Hepatocyte (in vitro differentiated cells): ENCODE measurements at regions not wholly inside any gene's neighbourhood (a gene's known extent, or its start where the extent isn't known, plus 50 kb on each side); places are given as distances from the start of the nearest gene placed in this dataset.

Experiments used
- DNase-seq: peaks from one replicate; pipeline ENCODE4 v3.0.0-alpha.2; 2016; ENCODE audit warnings: low spot score
- H2AFZ ChIP-seq: fragments of 200-600 bp; sonication (generic); 2 replicates; pipeline ENCODE4 v1.6.0; 2016; ENCODE audit warnings: antibody characterized with exemption, mild to moderate bottlenecking
- H3K27ac ChIP-seq: fragments of 200-600 bp; sonication (generic); 2 replicates; pipeline ENCODE4 v1.5.1; 2016; ENCODE audit warnings: mild to moderate bottlenecking
- H3K27me3 ChIP-seq: fragments of 200-600 bp; sonication (generic); 2 replicates; pipeline ENCODE4 v1.6.1; 2016
- H3K36me3 ChIP-seq: fragments of 200-600 bp; sonication (generic); replicated peaks from 2 replicates; pipeline ENCODE4 v1.5.1; 2016; ENCODE audit warnings: low read depth; ENCODE audit not compliant: insufficient read depth
- H3K4me1 ChIP-seq: fragments of 200-600 bp; sonication (generic); 2 replicates; pipeline ENCODE4 v1.5.1; 2016; ENCODE audit warnings: mild to moderate bottlenecking, moderate library complexity; ENCODE audit not compliant: insufficient read depth
- H3K4me2 ChIP-seq: fragments of 200-600 bp; sonication (generic); 2 replicates; pipeline ENCODE4 v1.6.0; 2016
- H3K4me3 ChIP-seq: fragments of 200-600 bp; sonication (generic); 2 replicates; pipeline ENCODE4 v1.5.1; 2016; ENCODE audit warnings: mild to moderate bottlenecking
- H3K79me2 ChIP-seq: fragments of 200-600 bp; sonication (generic); 2 replicates; pipeline ENCODE4 v1.6.0; 2017; ENCODE audit warnings: mild to moderate bottlenecking
- H3K9me2 ChIP-seq: fragments of 200-600 bp; sonication (generic); replicated peaks from 2 replicates; pipeline ENCODE4 v1.6.0; 2017; ENCODE audit warnings: mild to moderate bottlenecking; ENCODE audit not compliant: insufficient read depth
- H3K9me3 ChIP-seq: fragments of 200-600 bp; sonication (generic); 2 replicates; pipeline ENCODE4 v1.5.1; 2016; ENCODE audit warnings: low read depth, mild to moderate bottlenecking
- H4K20me1 ChIP-seq: fragments of 200-600 bp; sonication (generic); 2 replicates; pipeline ENCODE4 v1.6.0; 2016; ENCODE audit warnings: mild to moderate bottlenecking; ENCODE audit not compliant: insufficient read depth, poor library complexity, severe bottlenecking
- CTCF ChIP-seq: fragments of 200-600 bp; sonication (generic); IDR thresholded peaks from 2 replicates; pipeline ENCODE4 v1.5.1; 2016; ENCODE audit warnings: antibody characterized with exemption, mild to moderate bottlenecking; ENCODE audit not compliant: poor library complexity
- EZH2 ChIP-seq: fragments of 200-600 bp; sonication (generic); IDR thresholded peaks from 2 replicates; pipeline ENCODE4 v1.6.1; 2016; ENCODE audit warnings: antibody characterized with exemption, mild to moderate bottlenecking, borderline replicate concordance
- EZH2phosphoT487 ChIP-seq: fragments of 200-600 bp; sonication (generic); IDR thresholded peaks from one replicate; pipeline ENCODE4 v1.6.1; 2018; ENCODE audit warnings: antibody characterized with exemption, mild to moderate bottlenecking, low read depth, moderate library complexity; ENCODE audit not compliant: unreplicated experiment, severe bottlenecking
- WGBS: methylation state at CpG from one replicate; pipeline ENCODE4 v1.1.6; 2016; ENCODE audit warnings: low lambda C conversion rate; ENCODE audit errors: missing lambda C conversion rate; 5-methylcytosine and 5-hydroxymethylcytosine counted together

GRCh38 chr6:21327326-21328112 lies 266.0 kb upstream of the SOX4 start:
- H2AFZ ChIP-seq, result no peak overlapping the region
- TF ChIP-seq CTCF, result no peak
- TF ChIP-seq EZH2phosphoT487, result no peak
- TF ChIP-seq EZH2, result no peak
- no peak overlapping the region for H3K27ac ChIP-seq
- no peaks in the 10 kb centered on the region for H3K79me2 ChIP-seq
- no peak overlapping the region for H3K4me3 ChIP-seq
- H3K4me1 ChIP-seq, result no peaks in the 10 kb centered on the region
- WGBS, result 50% methylated on average over 9 of the region's 9 CpGs
- no peaks in the 10 kb centered on the region for H3K9me3 ChIP-seq
- no peaks in the 10 kb centered on the region for H4K20me1 ChIP-seq
- no peaks in the 10 kb centered on the region for H3K36me3 ChIP-seq
- H3K9me2 ChIP-seq, result no peaks in the 10 kb centered on the region
- H3K27me3 ChIP-seq, result no peaks in the 10 kb centered on the region
- H3K4me2 ChIP-seq, result no peak overlapping the region
- no peak for DNase-seq

- Histone ChIP-seq H3K27me3 (no peaks in the 10 kb centered on the region), H3K4me3 (no peak overlapping the region), H4K20me1 (no peaks in the 10 kb centered on the region), H3K4me2 (no peak overlapping the region), H3K9me3 (no peaks in the 10 kb centered on the region), H3K27ac (no peak overlapping the region), H2AFZ (no peak overlapping the region), H3K4me1 (no peaks in the 10 kb centered on the region), H3K36me3 (no peaks in the 10 kb centered on the region), H3K9me2 (no peaks in the 10 kb centered on the region), H3K79me2 (no peaks in the 10 kb centered on the region)
- no peak for TF ChIP-seq EZH2phosphoT487
- TF ChIP-seq EZH2, result no peak
- TF ChIP-seq CTCF, result no peak
- WGBS, result 69% methylated on average over 7 of the region's 7 CpGs
- no peak for DNase-seq
Measured at GRCh38 chr6:21331235-21331634, 262.3 kb upstream of the SOX4 start.

DNA sequence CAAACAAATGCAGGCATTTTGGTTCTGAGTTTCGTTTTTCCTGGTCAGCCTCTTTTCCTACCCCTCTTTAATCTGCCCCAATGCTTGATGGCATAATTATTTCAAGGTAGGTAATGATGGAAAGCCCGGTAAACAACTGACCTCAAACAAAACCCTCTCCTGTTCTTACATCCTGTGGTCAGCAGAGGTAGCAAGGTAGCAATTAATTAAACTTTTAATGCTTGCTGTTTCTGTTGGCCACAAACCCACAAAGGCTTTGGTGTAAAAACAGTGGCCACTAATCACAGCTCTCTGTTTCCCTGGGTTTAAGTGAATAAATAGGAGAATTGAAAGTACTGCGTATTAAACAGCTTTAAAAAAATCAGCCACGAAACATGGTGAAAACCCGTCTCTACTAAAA lies 261.5 kb upstream of the SOX4 start:
- H3K4me1 ChIP-seq, result no peaks in the 10 kb centered on the region
- no peak overlapping the region for H3K4me2 ChIP-seq
- H3K79me2 ChIP-seq, result no peaks in the 10 kb centered on the region
- no peaks in the 10 kb centered on the region for H3K9me2 ChIP-seq
- H3K9me3 ChIP-seq, result no peaks in the 10 kb centered on the region
- no peak overlapping the region for H2AFZ ChIP-seq
- H3K4me3 ChIP-seq, result no peak overlapping the region
- no peaks in the 10 kb centered on the region for H3K27me3 ChIP-seq
- WGBS, result 95% methylated on average over 5 of the region's 5 CpGs
- TF ChIP-seq CTCF, result no peak
- TF ChIP-seq EZH2, result no peak
- TF ChIP-seq EZH2phosphoT487, result no peak
- no peak overlapping the region for H3K27ac ChIP-seq
- H3K36me3 ChIP-seq, result no peaks in the 10 kb centered on the region
- no peak for DNase-seq
- H4K20me1 ChIP-seq, result no peaks in the 10 kb centered on the region
